Fibroblast of lung (primary cell): ENCODE measurements at regions not wholly inside any gene's neighbourhood (a gene's known extent, or its start where the extent isn't known, plus 50 kb on each side); places are given as distances from the start of the nearest gene placed in this dataset.
A peak's percentile ranks its signal among the peaks of the same experiment; 100 is the strongest.

ENCODE experiments used
- DNase-seq, 2 donors: peaks; one replicate each; pipeline versions ENCODE4 v3.0.0 to v3.0.0-alpha.2; 2010; ENCODE audit warnings: low read depth in 2 of 2
- H2AFZ ChIP-seq: 2 replicates; pipeline ENCODE4 v1.5.1; 2012; ENCODE audit warnings: low read length, control low read depth, inconsistent platforms
- H3K27ac ChIP-seq: 2 replicates; pipeline ENCODE4 v1.5.1; 2011; ENCODE audit warnings: low read length, control low read depth; ENCODE audit not compliant: insufficient read depth
- H3K27me3 ChIP-seq: 2 replicates; pipeline ENCODE4 v1.5.1; 2011; ENCODE audit warnings: mild to moderate bottlenecking, low read length; ENCODE audit not compliant: control insufficient read depth, insufficient read depth
- H3K36me3 ChIP-seq: 2 replicates; pipeline ENCODE4 v1.5.1; 2011; ENCODE audit warnings: low read length; ENCODE audit not compliant: control insufficient read depth, insufficient read depth
- H3K4me1 ChIP-seq: 2 replicates; pipeline ENCODE4 v1.5.1; 2011; ENCODE audit warnings: low read length; ENCODE audit not compliant: control insufficient read depth, insufficient read depth; ENCODE audit errors: extremely low read depth
- H3K4me2 ChIP-seq: 2 replicates; pipeline ENCODE4 v1.5.1; 2011; ENCODE audit warnings: low read length, control low read depth; ENCODE audit not compliant: insufficient read depth; ENCODE audit errors: extremely low read depth
- H3K4me3 ChIP-seq, 4 experiments: fragments of 200-600 bp in 1 of 4; sonication (generic) in 1 of 4; replicated peaks in 1 of 4; 2 replicates each; pipeline ENCODE4 v1.5.1; 2011 to 2016; ENCODE audit warnings: low read length in 4 of 4, low read depth in 3 of 4, mild to moderate bottlenecking in 3 of 4, control low read depth in 2 of 4, inconsistent platforms in 1 of 4, mixed read lengths in 1 of 4; ENCODE audit not compliant: insufficient read depth in 1 of 4; ENCODE audit errors: control extremely low read depth in 1 of 4
- H3K79me2 ChIP-seq: 2 replicates; pipeline ENCODE4 v1.5.1; 2012; ENCODE audit warnings: mild to moderate bottlenecking, low read length, inconsistent platforms; ENCODE audit not compliant: control insufficient read depth, insufficient read depth
- H3K9ac ChIP-seq: 2 replicates; pipeline ENCODE4 v1.5.1; 2011; ENCODE audit warnings: mild to moderate bottlenecking, low read length, control low read depth; ENCODE audit not compliant: insufficient read depth
- H3K9me3 ChIP-seq: 2 replicates; pipeline ENCODE4 v1.5.1; 2012; ENCODE audit warnings: low read depth, low read length; ENCODE audit not compliant: control insufficient read depth, insufficient read depth
- H4K20me1 ChIP-seq: 2 replicates; pipeline ENCODE4 v1.5.1; 2011; ENCODE audit warnings: low read length; ENCODE audit not compliant: control insufficient read depth, insufficient read depth; ENCODE audit errors: extremely low read depth
- CTCF ChIP-seq, 2 donors: IDR thresholded peaks in 1 of 2; conservative IDR thresholded peaks in 1 of 2; 1 replicate in 1 of 2; 2 replicates in 1 of 2; pipeline ENCODE4 v1.5.1; 2011 to 2012; ENCODE audit warnings: low read length in 2 of 2, control low read depth in 1 of 2, inconsistent platforms in 1 of 2, low read depth in 1 of 2, mild to moderate bottlenecking in 1 of 2
- EZH2 ChIP-seq: IDR thresholded peaks from 2 replicates; pipeline ENCODE4 v1.5.1; 2012; ENCODE audit warnings: low read length, control low read depth, mild to moderate bottlenecking; ENCODE audit errors: missing control alignments

- no peak overlapping the region for H3K9ac ChIP-seq
- no peaks in the 10 kb centered on the region for H4K20me1 ChIP-seq
- peak in 1 of 2 donors; percentile 48 for DNase-seq
- H3K4me1 ChIP-seq: no peaks in the 10 kb centered on the region
- H3K36me3 ChIP-seq: no peaks in the 10 kb centered on the region
- TF ChIP-seq EZH2: no peak
- TF ChIP-seq CTCF (conservative IDR thresholded peaks at IDR 0.05 in 1 of 2, IDR thresholded peaks at IDR 0.05 in 1 of 2; ENCODE audit: low read depth in 1 of 2, low read length in 2 of 2): no peak
- no peaks in the 10 kb centered on the region for H3K9me3 ChIP-seq
- H3K27me3 ChIP-seq: no peaks in the 10 kb centered on the region
- H3K4me3 ChIP-seq: no peak overlapping the region
- H3K27ac ChIP-seq: no peak overlapping the region
- no peak overlapping the region for H3K4me2 ChIP-seq
- H3K79me2 ChIP-seq: no peaks in the 10 kb centered on the region
- H2AFZ ChIP-seq: no peak overlapping the region
Measured at GRCh38 chr5:61931236-61931635, 374.8 kb upstream of the KIF2A start.

- H4K20me1 ChIP-seq: no peaks in the 10 kb centered on the region
- DNase-seq: peak; percentile 58 to 59
- peak; percentile 56 to 65 for TF ChIP-seq CTCF (conservative IDR thresholded peaks at IDR 0.05 in 1 of 2, IDR thresholded peaks at IDR 0.05 in 1 of 2; ENCODE audit: low read depth in 1 of 2, low read length in 2 of 2)
- TF ChIP-seq EZH2: no peak
- no peaks in the 10 kb centered on the region for H3K27me3 ChIP-seq
- no peak overlapping the region for H2AFZ ChIP-seq
- H3K79me2 ChIP-seq: no peaks in the 10 kb centered on the region
- no peaks in the 10 kb centered on the region for H3K4me1 ChIP-seq
- H3K9ac ChIP-seq: no peak overlapping the region
- H3K4me2 ChIP-seq: no peak overlapping the region
- H3K36me3 ChIP-seq: no peaks in the 10 kb centered on the region
- H3K9me3 ChIP-seq: no peaks in the 10 kb centered on the region
- H3K4me3 ChIP-seq: no peak overlapping the region
- H3K27ac ChIP-seq: no peak overlapping the region
Measured at GRCh38 chr5:61933787-61934626, 372.0 kb upstream of the KIF2A start.

- Histone ChIP-seq H4K20me1 (no peaks in the 10 kb centered on the region), H2AFZ (no peak overlapping the region), H3K4me1 (no peaks in the 10 kb centered on the region), H3K79me2 (no peaks in the 10 kb centered on the region), H3K27ac (no peak overlapping the region), H3K4me2 (no peak overlapping the region), H3K9me3 (no peaks in the 10 kb centered on the region), H3K9ac (no peak overlapping the region), H3K36me3 (no peaks in the 10 kb centered on the region), H3K27me3 (no peaks in the 10 kb centered on the region), H3K4me3 (no peak overlapping the region)
- DNase-seq: peak in 1 of 2 donors; percentile 44
- TF ChIP-seq EZH2 (no peak), CTCF (conservative IDR thresholded peaks at IDR 0.05 in 1 of 2, IDR thresholded peaks at IDR 0.05 in 1 of 2; ENCODE audit: low read depth in 1 of 2, low read length in 2 of 2) (no peak)
Measured at GRCh38 chr5:61941637-61942036, 364.4 kb upstream of the KIF2A start.
